Endothelial cell (in vitro differentiated cells): ENCODE measurements at regions not wholly inside any gene's neighbourhood (a gene's known extent, or its start where the extent isn't known, plus 50 kb on each side); places are given as distances from the start of the nearest gene placed in this dataset.
"Not testable (repeated sequence)": the region's sequence is repeated elsewhere in the genome, so short reads cannot be mapped to it uniquely, and the experiment has no call there.

Experiments used
- DNase-seq: peaks from one replicate; pipeline ENCODE4 v3.0.0; 2021; ENCODE audit warnings: low spot score
- H3K27ac Mint-ChIP-seq: one replicate; pipeline ENCODE4 v1.8.0; 2021; ENCODE audit warnings: mixed read lengths, inconsistent platforms; ENCODE audit not compliant: unreplicated experiment
- H3K27me3 Mint-ChIP-seq: one replicate; pipeline ENCODE4 v1.8.0; 2021; ENCODE audit warnings: mild to moderate bottlenecking, moderate library complexity, mixed read lengths, inconsistent platforms; ENCODE audit not compliant: unreplicated experiment
- H3K36me3 Mint-ChIP-seq: one replicate; pipeline ENCODE4 v1.8.0; 2021; ENCODE audit warnings: mild to moderate bottlenecking, low read depth, mixed read lengths, inconsistent platforms; ENCODE audit not compliant: unreplicated experiment
- H3K4me1 Mint-ChIP-seq: one replicate; pipeline ENCODE4 v1.8.0; 2021; ENCODE audit warnings: mild to moderate bottlenecking, mixed read lengths, inconsistent platforms; ENCODE audit not compliant: unreplicated experiment
- H3K4me3 Mint-ChIP-seq: one replicate; pipeline ENCODE4 v1.8.0; 2021; ENCODE audit warnings: mild to moderate bottlenecking, mixed read lengths, inconsistent platforms; ENCODE audit not compliant: unreplicated experiment
- H3K9me3 Mint-ChIP-seq: one replicate; pipeline ENCODE4 v1.8.0; 2021; ENCODE audit warnings: mixed read lengths, inconsistent platforms; ENCODE audit not compliant: unreplicated experiment
- CTCF ChIP-seq: fragments of 200-600 bp; sonication (generic); IDR thresholded peaks from one replicate; pipeline ENCODE4 v1.5.0; 2021; ENCODE audit warnings: antibody characterized with exemption; ENCODE audit not compliant: unreplicated experiment

- Mint-ChIP-seq H3K36me3 (peaks cover 22% of the 10 kb centered on the region), H3K27ac (no peak overlapping the region), H3K27me3 (peaks cover 5% of the 10 kb centered on the region), H3K4me1 (no peaks in the 10 kb centered on the region), H3K9me3 (peaks cover 16% of the 10 kb centered on the region), H3K4me3 (no peak overlapping the region)
- DNase-seq = no peak
- no peak for TF ChIP-seq CTCF
These were observed 345.0 kb upstream of the CCDC179 start for GRCh38 chr11:23205156-23205871.

GRCh38 chr11:23206741-23207336 lies 346.6 kb upstream of the CCDC179 start:
- Mint-ChIP-seq H3K9me3 (peaks cover 12% of the 10 kb centered on the region), H3K36me3 (peaks cover 13% of the 10 kb centered on the region), H3K27ac (no peak overlapping the region), H3K27me3 (peaks cover 5% of the 10 kb centered on the region), H3K4me1 (no peaks in the 10 kb centered on the region), H3K4me3 (no peak overlapping the region)
- no peak for TF ChIP-seq CTCF
- no peak for DNase-seq

- no peak for DNase-seq
- Mint-ChIP-seq H3K9me3 (no peaks in the 10 kb centered on the region), H3K4me3 (no peak overlapping the region), H3K27me3 (peaks cover 1% of the 10 kb centered on the region), H3K27ac (no peak overlapping the region), H3K4me1 (no peaks in the 10 kb centered on the region), H3K36me3 (no peaks in the 10 kb centered on the region)
- TF ChIP-seq CTCF = no peak
These were observed 350.9 kb upstream of the CCDC179 start for GRCh38 chr11:23211221-23211620.

- TF ChIP-seq CTCF = no peak
- H3K4me3 Mint-ChIP-seq = no peak overlapping the region
- no peaks in the 10 kb centered on the region for H3K36me3 Mint-ChIP-seq
- peaks cover 1% of the 10 kb centered on the region for H3K27me3 Mint-ChIP-seq
- DNase-seq = no peak
- no peak overlapping the region for H3K27ac Mint-ChIP-seq
- H3K4me1 Mint-ChIP-seq = no peaks in the 10 kb centered on the region
- H3K9me3 Mint-ChIP-seq = no peaks in the 10 kb centered on the region
These were observed 352.5 kb upstream of the CCDC179 start for GRCh38 chr11:23212807-23213206.

GRCh38 chr11:23217072-23217471 lies 356.8 kb upstream of the CCDC179 start:
- TF ChIP-seq CTCF = no peak
- DNase-seq = no peak
- no peaks in the 10 kb centered on the region for H3K9me3 Mint-ChIP-seq
- H3K4me3 Mint-ChIP-seq = no peak overlapping the region
- H3K27ac Mint-ChIP-seq = no peak overlapping the region
- no peaks in the 10 kb centered on the region for H3K36me3 Mint-ChIP-seq
- peaks cover 3% of the 10 kb centered on the region for H3K27me3 Mint-ChIP-seq
- no peaks in the 10 kb centered on the region for H3K4me1 Mint-ChIP-seq

- H3K27me3 Mint-ChIP-seq = not testable (repeated sequence)
These were observed 359.8 kb upstream of the CCDC179 start for GRCh38 chr11:23220086-23220485.

More at GRCh38 chr11:23220086-23220485, 359.8 kb upstream of the CCDC179 start:
- H3K36me3 Mint-ChIP-seq, H3K27ac Mint-ChIP-seq, H3K4me1 Mint-ChIP-seq, H3K9me3 Mint-ChIP-seq, DNase-seq, H3K4me3 Mint-ChIP-seq: not testable (repeated sequence)
